HL-60 (cell line): ENCODE measurements at regions not wholly inside any gene's neighbourhood (a gene's known extent, or its start where the extent isn't known, plus 50 kb on each side); places are given as distances from the start of the nearest gene placed in this dataset.

ENCODE experiments used
- DNase-seq, 2 experiments: peaks; one replicate each; pipeline ENCODE4 v3.0.0-alpha.2; 2010 to 2020; ENCODE audit warnings: low read depth in 1 of 2, low spot score in 1 of 2
- H3K27ac ChIP-seq: fragments of 250-450 bp; sonication (Bioruptor Pico); replicated peaks from 2 replicates; pipeline ENCODE4 v1.5.1; 2020; ENCODE audit warnings: mild to moderate bottlenecking, moderate library complexity
- H3K27me3 ChIP-seq: fragments of 250-450 bp; sonication (Bioruptor Pico); 2 replicates; pipeline ENCODE4 v1.5.1; 2021; ENCODE audit warnings: mild to moderate bottlenecking, moderate library complexity; ENCODE audit not compliant: insufficient read depth, poor library complexity, severe bottlenecking
- H3K4me3 ChIP-seq: replicated peaks from 2 replicates; pipeline ENCODE4 v1.5.1; 2011; ENCODE audit warnings: mild to moderate bottlenecking, control low read depth, low read length; ENCODE audit not compliant: insufficient read depth
- GABPA ChIP-seq: IDR thresholded peaks from 2 replicates; pipeline ENCODE4 v1.6.1; 2012; ENCODE audit warnings: low read depth
- POLR2AphosphoS5 ChIP-seq: IDR thresholded peaks from 2 replicates; pipeline ENCODE4 v1.6.1; 2012; ENCODE audit warnings: low read depth
- SPI1 ChIP-seq: IDR thresholded peaks from 2 replicates; pipeline ENCODE4 v1.6.1; 2012; ENCODE audit warnings: low read depth, mild to moderate bottlenecking, borderline replicate concordance
- TF ChIP-seq, protein P1 (sequence below): IDR thresholded peaks from 2 replicates; pipeline ENCODE4 v1.6.1; 2012; ENCODE audit warnings: low read depth; ENCODE audit not compliant: insufficient replicate concordance
- TF ChIP-seq, protein P2 (sequence below): IDR thresholded peaks from one replicate; pipeline ENCODE4 v1.5.1; 2011; ENCODE audit warnings: low read length, control low read depth, inconsistent platforms; ENCODE audit not compliant: insufficient read depth

DNA sequence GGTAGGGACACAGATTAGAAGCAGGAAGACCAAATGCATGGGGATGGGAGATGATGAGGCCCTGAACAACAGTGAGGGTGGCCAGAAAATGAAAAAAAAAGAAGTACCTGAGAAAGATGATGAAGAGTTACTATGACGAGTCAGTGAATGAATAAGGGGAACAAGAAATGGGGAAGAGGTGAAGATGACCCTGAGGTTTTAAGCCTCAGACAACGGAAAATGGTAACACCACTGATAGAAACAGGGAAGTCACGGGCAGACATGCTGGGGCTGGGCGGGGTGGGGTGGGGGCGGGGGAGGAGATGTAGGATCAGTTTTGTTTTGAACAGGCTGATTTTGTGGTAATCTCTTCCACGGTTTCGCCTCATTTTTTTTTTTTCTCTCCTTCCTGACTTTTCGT is 205.1 kb upstream of the CADM1 start:
- no peaks in the 10 kb centered on the region for H3K27me3 ChIP-seq
- H3K27ac ChIP-seq: peak overlapping the region; percentile 78
- TF ChIP-seq SPI1 (peak; percentile 98), POLR2AphosphoS5 (peak; percentile 41; the same call in 1 of the 2 replicates), GABPA (no peak)
- TF ChIP-seq, protein P1, sequence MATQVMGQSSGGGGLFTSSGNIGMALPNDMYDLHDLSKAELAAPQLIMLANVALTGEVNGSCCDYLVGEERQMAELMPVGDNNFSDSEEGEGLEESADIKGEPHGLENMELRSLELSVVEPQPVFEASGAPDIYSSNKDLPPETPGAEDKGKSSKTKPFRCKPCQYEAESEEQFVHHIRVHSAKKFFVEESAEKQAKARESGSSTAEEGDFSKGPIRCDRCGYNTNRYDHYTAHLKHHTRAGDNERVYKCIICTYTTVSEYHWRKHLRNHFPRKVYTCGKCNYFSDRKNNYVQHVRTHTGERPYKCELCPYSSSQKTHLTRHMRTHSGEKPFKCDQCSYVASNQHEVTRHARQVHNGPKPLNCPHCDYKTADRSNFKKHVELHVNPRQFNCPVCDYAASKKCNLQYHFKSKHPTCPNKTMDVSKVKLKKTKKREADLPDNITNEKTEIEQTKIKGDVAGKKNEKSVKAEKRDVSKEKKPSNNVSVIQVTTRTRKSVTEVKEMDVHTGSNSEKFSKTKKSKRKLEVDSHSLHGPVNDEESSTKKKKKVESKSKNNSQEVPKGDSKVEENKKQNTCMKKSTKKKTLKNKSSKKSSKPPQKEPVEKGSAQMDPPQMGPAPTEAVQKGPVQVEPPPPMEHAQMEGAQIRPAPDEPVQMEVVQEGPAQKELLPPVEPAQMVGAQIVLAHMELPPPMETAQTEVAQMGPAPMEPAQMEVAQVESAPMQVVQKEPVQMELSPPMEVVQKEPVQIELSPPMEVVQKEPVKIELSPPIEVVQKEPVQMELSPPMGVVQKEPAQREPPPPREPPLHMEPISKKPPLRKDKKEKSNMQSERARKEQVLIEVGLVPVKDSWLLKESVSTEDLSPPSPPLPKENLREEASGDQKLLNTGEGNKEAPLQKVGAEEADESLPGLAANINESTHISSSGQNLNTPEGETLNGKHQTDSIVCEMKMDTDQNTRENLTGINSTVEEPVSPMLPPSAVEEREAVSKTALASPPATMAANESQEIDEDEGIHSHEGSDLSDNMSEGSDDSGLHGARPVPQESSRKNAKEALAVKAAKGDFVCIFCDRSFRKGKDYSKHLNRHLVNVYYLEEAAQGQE: no peak
- TF ChIP-seq, protein P2, sequence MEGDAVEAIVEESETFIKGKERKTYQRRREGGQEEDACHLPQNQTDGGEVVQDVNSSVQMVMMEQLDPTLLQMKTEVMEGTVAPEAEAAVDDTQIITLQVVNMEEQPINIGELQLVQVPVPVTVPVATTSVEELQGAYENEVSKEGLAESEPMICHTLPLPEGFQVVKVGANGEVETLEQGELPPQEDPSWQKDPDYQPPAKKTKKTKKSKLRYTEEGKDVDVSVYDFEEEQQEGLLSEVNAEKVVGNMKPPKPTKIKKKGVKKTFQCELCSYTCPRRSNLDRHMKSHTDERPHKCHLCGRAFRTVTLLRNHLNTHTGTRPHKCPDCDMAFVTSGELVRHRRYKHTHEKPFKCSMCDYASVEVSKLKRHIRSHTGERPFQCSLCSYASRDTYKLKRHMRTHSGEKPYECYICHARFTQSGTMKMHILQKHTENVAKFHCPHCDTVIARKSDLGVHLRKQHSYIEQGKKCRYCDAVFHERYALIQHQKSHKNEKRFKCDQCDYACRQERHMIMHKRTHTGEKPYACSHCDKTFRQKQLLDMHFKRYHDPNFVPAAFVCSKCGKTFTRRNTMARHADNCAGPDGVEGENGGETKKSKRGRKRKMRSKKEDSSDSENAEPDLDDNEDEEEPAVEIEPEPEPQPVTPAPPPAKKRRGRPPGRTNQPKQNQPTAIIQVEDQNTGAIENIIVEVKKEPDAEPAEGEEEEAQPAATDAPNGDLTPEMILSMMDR: no peak
- H3K4me3 ChIP-seq: no peak overlapping the region
- DNase-seq: peak; percentile 20 to 85

DNA sequence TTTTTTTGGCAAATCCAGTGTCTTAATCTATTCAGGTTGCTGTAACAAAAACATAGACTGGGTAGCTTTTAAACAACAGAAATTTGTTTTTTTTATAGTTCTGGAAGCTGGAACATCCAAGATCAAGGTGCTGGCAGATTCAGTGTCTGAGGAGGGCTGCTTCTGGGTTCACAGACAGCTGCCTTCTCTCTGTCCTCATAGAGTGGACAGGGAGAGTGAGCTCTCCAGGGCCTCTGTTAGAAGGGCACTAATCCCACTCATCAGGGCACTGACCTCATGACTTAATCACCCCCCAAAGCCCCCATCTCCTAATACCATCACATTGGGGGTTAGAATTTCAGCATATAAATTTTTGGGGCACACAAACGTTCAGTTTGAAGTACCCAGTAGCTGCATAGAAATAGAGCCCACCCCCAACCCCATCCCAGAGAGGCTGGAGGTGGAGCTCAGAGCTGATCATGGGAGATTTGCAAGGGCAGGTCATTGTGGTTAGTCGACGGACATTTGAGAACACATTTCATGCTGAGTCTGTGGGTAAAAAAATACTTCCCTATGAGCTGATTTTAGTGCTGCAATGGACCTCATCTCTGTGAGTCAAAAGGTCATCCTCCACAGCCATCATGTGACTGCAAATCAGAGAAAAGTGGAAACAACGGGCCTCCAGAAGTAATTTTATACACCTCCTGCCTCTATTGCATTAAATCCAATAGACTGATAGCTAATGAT is 203.1 kb upstream of the CADM1 start:
- H3K4me3 ChIP-seq: no peak overlapping the region
- peak overlapping the region; percentile 40 for H3K27ac ChIP-seq
- peak in 1 of 2 experiments; percentile 69 for DNase-seq
- no peak for TF ChIP-seq SPI1
- TF ChIP-seq, protein P2: no peak
- TF ChIP-seq, protein P1: no peak
- TF ChIP-seq POLR2AphosphoS5: no peak
- no peak for TF ChIP-seq GABPA
- no peaks in the 10 kb centered on the region for H3K27me3 ChIP-seq

- TF ChIP-seq, protein P1: no peak
- TF ChIP-seq SPI1 (no peak; the same call in 1 of the 2 replicates), GABPA (no peak), POLR2AphosphoS5 (no peak)
- TF ChIP-seq, protein P2: no peak
- no peak overlapping the region for H3K4me3 ChIP-seq
- peak overlapping the region; percentile 40 for H3K27ac ChIP-seq
- no peaks in the 10 kb centered on the region for H3K27me3 ChIP-seq
- DNase-seq: peak in 1 of 2 experiments; percentile 14
Observed at GRCh38 chr11:115706626-115707135, 202.5 kb upstream of the CADM1 start.
